ENCODE measurements at regions not wholly inside any gene's neighbourhood (a gene's known extent, or its start where the extent isn't known, plus 50 kb on each side); places are given as distances from the start of the nearest gene placed in this dataset.

DNA sequence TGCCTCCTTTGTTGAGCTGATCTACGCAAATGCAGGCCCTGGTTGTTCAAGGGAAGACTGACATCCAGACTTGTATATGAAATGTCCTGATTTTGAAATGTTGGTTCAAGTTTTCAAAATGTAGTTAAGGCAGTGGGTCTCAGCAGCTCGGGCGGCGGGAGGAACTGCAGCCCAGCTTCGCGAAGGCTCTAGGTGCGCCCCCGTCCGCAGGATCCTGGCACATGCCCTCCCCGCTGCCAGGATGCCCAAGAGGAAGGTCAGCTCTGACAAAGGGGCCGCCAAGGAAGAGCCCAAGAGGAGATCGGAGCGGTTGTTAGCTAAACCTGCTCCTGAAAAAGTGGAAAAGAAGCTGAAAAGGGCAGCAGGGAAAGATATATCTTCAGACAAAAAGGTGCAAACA, 1310.1 kb downstream of the ADGRL3 start:
- H2AK9ac ChIP-seq (replicated peaks; ENCODE audit: low read depth, low read length, poor library complexity): no peak overlapping the region
- ChIA-PET POLR2A (ENCODE audit: unreplicated experiment) (interaction anchor here (0.6 kb wide), 1 partner anchor 1477 kb away, joined by 4 read pairs; no protein-coding TSS in a partner anchor), CTCF (no interaction called here)
- ATAC-seq (ENCODE audit: low read depth) (no peak), DNase-seq (no peak)
- no peak overlapping the region for H3K14ac ChIP-seq (replicated peaks; ENCODE audit: low read depth, low read length)
- H3K79me1 ChIP-seq (ENCODE audit: low read depth in 1 of 2, low read length in 2 of 2): no peaks in the 10 kb centered on the region
- no peak overlapping the region for H3K23ac ChIP-seq (ENCODE audit: low read depth, low read length)
- H2BK120ac ChIP-seq (ENCODE audit: low read depth, low read length): no peak overlapping the region
- no peak overlapping the region for H4K5ac ChIP-seq (ENCODE audit: low read depth, low read length)
- no peak overlapping the region for H3K4ac ChIP-seq (ENCODE audit: low read depth, low read length)
- dilution Hi-C loops (cut with HindIII; ENCODE audit: low sequenced_read_pairs, unreplicated experiment): no loop called here
- H3K18ac ChIP-seq (ENCODE audit: low read depth, low read length): no peak overlapping the region
- TF ChIP-seq NFE2L2 (IDR thresholded peaks at IDR 0.05; ENCODE audit: low read depth, low read length): no peak
- TF ChIP-seq RCOR1 (IDR thresholded peaks at IDR 0.05; ENCODE audit: insufficient replicate concordance, low read length): no peak
- TF ChIP-seq MAFK (IDR thresholded peaks at IDR 0.05; ENCODE audit: low read depth, low read length): no peak
- TF ChIP-seq, protein P1, sequence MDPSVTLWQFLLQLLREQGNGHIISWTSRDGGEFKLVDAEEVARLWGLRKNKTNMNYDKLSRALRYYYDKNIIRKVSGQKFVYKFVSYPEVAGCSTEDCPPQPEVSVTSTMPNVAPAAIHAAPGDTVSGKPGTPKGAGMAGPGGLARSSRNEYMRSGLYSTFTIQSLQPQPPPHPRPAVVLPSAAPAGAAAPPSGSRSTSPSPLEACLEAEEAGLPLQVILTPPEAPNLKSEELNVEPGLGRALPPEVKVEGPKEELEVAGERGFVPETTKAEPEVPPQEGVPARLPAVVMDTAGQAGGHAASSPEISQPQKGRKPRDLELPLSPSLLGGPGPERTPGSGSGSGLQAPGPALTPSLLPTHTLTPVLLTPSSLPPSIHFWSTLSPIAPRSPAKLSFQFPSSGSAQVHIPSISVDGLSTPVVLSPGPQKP (IDR thresholded peaks at IDR 0.05; ENCODE audit: borderline replicate concordance, low read depth, low read length): no peak
- no peak for TF ChIP-seq RFX5 (IDR thresholded peaks at IDR 0.05; ENCODE audit: low read depth, low read length)
- no peak for TF ChIP-seq MAZ (IDR thresholded peaks at IDR 0.05; ENCODE audit: borderline replicate concordance, low read depth, low read length)
- no peak for TF ChIP-seq POLR2A (IDR thresholded peaks at IDR 0.05; ENCODE audit: low read depth, low read length)
- TF ChIP-seq CHD1 (IDR thresholded peaks at IDR 0.05; ENCODE audit: low read depth, low read length): no peak
- TF ChIP-seq CEBPB (IDR thresholded peaks at IDR 0.05; ENCODE audit: low read depth, low read length): no peak
- no peak for TF ChIP-seq MXI1 (IDR thresholded peaks at IDR 0.05; ENCODE audit: borderline replicate concordance, low read depth, low read length)
- TF ChIP-seq, protein P2, sequence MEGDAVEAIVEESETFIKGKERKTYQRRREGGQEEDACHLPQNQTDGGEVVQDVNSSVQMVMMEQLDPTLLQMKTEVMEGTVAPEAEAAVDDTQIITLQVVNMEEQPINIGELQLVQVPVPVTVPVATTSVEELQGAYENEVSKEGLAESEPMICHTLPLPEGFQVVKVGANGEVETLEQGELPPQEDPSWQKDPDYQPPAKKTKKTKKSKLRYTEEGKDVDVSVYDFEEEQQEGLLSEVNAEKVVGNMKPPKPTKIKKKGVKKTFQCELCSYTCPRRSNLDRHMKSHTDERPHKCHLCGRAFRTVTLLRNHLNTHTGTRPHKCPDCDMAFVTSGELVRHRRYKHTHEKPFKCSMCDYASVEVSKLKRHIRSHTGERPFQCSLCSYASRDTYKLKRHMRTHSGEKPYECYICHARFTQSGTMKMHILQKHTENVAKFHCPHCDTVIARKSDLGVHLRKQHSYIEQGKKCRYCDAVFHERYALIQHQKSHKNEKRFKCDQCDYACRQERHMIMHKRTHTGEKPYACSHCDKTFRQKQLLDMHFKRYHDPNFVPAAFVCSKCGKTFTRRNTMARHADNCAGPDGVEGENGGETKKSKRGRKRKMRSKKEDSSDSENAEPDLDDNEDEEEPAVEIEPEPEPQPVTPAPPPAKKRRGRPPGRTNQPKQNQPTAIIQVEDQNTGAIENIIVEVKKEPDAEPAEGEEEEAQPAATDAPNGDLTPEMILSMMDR (conservative IDR thresholded peaks at IDR 0.05; ENCODE audit: low read depth, low read length): no peak
- TF ChIP-seq FOS (IDR thresholded peaks at IDR 0.05; ENCODE audit: low read depth, low read length): no peak
- TF ChIP-seq SMC3 (IDR thresholded peaks at IDR 0.05; ENCODE audit: low read depth, low read length): no peak
- no peaks in the 10 kb centered on the region for H3K9me1 ChIP-seq (ENCODE audit: insufficient read depth, low read length)
- WGBS, 2 experiments (ENCODE audit: extremely low coverage in 2 of 2, insufficient read length in 1 of 2): 78% methylated on average over 12 of the region's 13 CpGs; no CpG with 5 or more reads in 1 of the 2 experiments
- no TSS peak for BruUV-seq (replicated peaks)
- H3K27me3 ChIP-seq (ENCODE audit: control insufficient read depth, insufficient read depth, low read length): no peaks in the 10 kb centered on the region
- no peak overlapping the region for H2BK15ac ChIP-seq (ENCODE audit: low read depth, low read length)
- H3K9me3 ChIP-seq (ENCODE audit: control insufficient read depth, insufficient read depth, low read length): peaks cover 2% of the 10 kb centered on the region
- no peak overlapping the region for H3K27ac ChIP-seq (ENCODE audit: insufficient read depth, low read length)
- H3K36me3 ChIP-seq (ENCODE audit: control insufficient read depth, insufficient read depth, low read length): no peaks in the 10 kb centered on the region
- H2AFZ ChIP-seq (replicated peaks; ENCODE audit: low read length, poor library complexity): no peak overlapping the region
- H2BK5ac ChIP-seq (ENCODE audit: low read depth, low read length, poor library complexity, severe bottlenecking): no peak overlapping the region
- H3K56ac ChIP-seq (ENCODE audit: extremely low read depth, insufficient read depth, low read length): no peak overlapping the region
- H3K4me1 ChIP-seq (ENCODE audit: control insufficient read depth, insufficient read depth, low read length): no peaks in the 10 kb centered on the region
- no peak overlapping the region for H4K8ac ChIP-seq (ENCODE audit: low read depth in 2 of 2, low read length in 2 of 2)
- in situ Hi-C loops (cut with MboI; ENCODE audit: low sequenced_read_pairs): no loop called here
- intact Hi-C loops (cut with micrococcal nuclease): no loop called here
- no peak overlapping the region for H3K9ac ChIP-seq (ENCODE audit: low read depth, low read length)
- H3K4me3 ChIP-seq (ENCODE audit: insufficient read depth, low read depth, low read length): no peak overlapping the region
- no peak overlapping the region for H2AK5ac ChIP-seq (ENCODE audit: low read depth, low read length)
- H4K91ac ChIP-seq (ENCODE audit: insufficient read depth, low read depth, low read length): no peak overlapping the region
- no peaks in the 10 kb centered on the region for H4K20me1 ChIP-seq (ENCODE audit: insufficient read depth, low read length)
- H2BK20ac ChIP-seq (ENCODE audit: low read depth, low read length): no peak overlapping the region
- no peak overlapping the region for H3K4me2 ChIP-seq (ENCODE audit: low read depth, low read length)

Data from IMR-90 (cell line).